Loucy (cell line): ENCODE measurements at regions not wholly inside any gene's neighbourhood (a gene's known extent, or its start where the extent isn't known, plus 50 kb on each side); places are given as distances from the start of the nearest gene placed in this dataset.

Experiments used
- H2AFZ ChIP-seq: fragments of 200-600 bp; sonication (generic); 2 replicates; pipeline ENCODE4 v1.6.0; 2016; ENCODE audit warnings: antibody characterized with exemption, mild to moderate bottlenecking, low read length, moderate library complexity
- H3F3A ChIP-seq: fragments of 200-600 bp; 2 replicates; pipeline ENCODE4 v1.6.0; 2016; ENCODE audit warnings: antibody characterized with exemption, low read depth, mild to moderate bottlenecking
- H3K27me3 ChIP-seq: fragments of 200-600 bp; sonication (generic); 2 replicates; pipeline ENCODE4 v1.6.1; 2014; ENCODE audit warnings: low read length, mild to moderate bottlenecking; ENCODE audit not compliant: insufficient read depth, poor library complexity, severe bottlenecking
- H3K36me3 ChIP-seq: fragments of 200-600 bp; sonication (generic); 2 replicates; pipeline ENCODE4 v1.6.1; 2016; ENCODE audit warnings: low read length; ENCODE audit not compliant: insufficient read depth
- H3K4me1 ChIP-seq: fragments of 200-600 bp; sonication (generic); 2 replicates; pipeline ENCODE4 v1.5.1; 2014; ENCODE audit warnings: low read length, mild to moderate bottlenecking; ENCODE audit not compliant: insufficient read depth, poor library complexity, severe bottlenecking
- H3K4me2 ChIP-seq: fragments of 200-600 bp; sonication (generic); 2 replicates; pipeline ENCODE4 v1.6.0; 2014; ENCODE audit warnings: antibody characterized with exemption, low read length, low read depth, mild to moderate bottlenecking; ENCODE audit not compliant: poor library complexity, severe bottlenecking
- H3K4me3 ChIP-seq: fragments of 200-600 bp; sonication (generic); 2 replicates; pipeline ENCODE4 v1.5.1; 2014; ENCODE audit warnings: low read length, mild to moderate bottlenecking, mixed read lengths; ENCODE audit not compliant: poor library complexity, severe bottlenecking
- H3K79me2 ChIP-seq: fragments of 200-600 bp; sonication (generic); 2 replicates; pipeline ENCODE4 v1.6.1; 2014; ENCODE audit warnings: low read length; ENCODE audit not compliant: insufficient read depth
- H3K9ac ChIP-seq: fragments of 200-600 bp; sonication (generic); 2 replicates; pipeline ENCODE4 v1.6.0; 2014; ENCODE audit warnings: mild to moderate bottlenecking, low read depth, low read length, moderate library complexity; ENCODE audit not compliant: poor library complexity, severe bottlenecking
- H3K9me2 ChIP-seq: fragments of 200-600 bp; sonication (generic); replicated peaks from 2 replicates; pipeline ENCODE4 v1.6.1; 2016; ENCODE audit warnings: low read depth, low read length, mixed read lengths
- H3K9me3 ChIP-seq: fragments of 200-600 bp; sonication (generic); 2 replicates; pipeline ENCODE4 v1.6.1; 2014; ENCODE audit warnings: mild to moderate bottlenecking, antibody characterized with exemption, low read length, low read depth; ENCODE audit not compliant: insufficient read depth
- H4K20me1 ChIP-seq: fragments of 200-600 bp; sonication (generic); 2 replicates; pipeline ENCODE4 v1.6.0; 2014; ENCODE audit warnings: antibody characterized with exemption, low read length, mild to moderate bottlenecking; ENCODE audit not compliant: insufficient read depth, poor library complexity, severe bottlenecking
- CTCF ChIP-seq: fragments of 200-600 bp; sonication (generic); conservative IDR thresholded peaks from 2 replicates; pipeline ENCODE4 v1.5.1; 2014; ENCODE audit warnings: mild to moderate bottlenecking, antibody characterized with exemption, low read length
- EZH2phosphoT487 ChIP-seq: fragments of 200-600 bp; IDR thresholded peaks from 2 replicates; pipeline ENCODE4 v1.6.1; 2018; ENCODE audit warnings: antibody characterized with exemption, mild to moderate bottlenecking, moderate library complexity, borderline replicate concordance

DNA sequence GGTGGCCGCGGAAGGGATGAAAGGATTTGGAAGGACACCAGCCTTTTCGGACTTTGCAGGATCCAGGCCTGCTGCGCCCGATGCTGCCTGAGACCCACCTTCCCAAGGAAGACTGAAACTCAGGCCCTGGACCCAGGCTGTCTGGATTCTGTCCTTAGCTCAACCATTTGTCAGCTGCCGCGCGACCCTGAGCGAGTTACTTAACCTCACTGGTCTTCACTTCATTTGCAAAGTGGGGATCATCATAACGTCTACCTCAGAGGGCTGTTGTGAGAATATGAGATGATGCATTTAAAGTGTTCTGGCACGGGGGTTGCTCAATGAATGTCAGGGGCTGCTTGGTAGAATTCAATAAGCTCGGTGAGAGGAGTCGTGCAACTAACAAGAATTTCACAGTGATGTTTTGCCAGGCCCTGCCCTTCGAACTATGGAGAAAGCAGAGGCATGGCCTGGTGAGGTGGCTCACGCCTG, 104.2 kb upstream of the PRDM1 start:
- H3K4me1 ChIP-seq, result peaks cover 2% of the 10 kb centered on the region
- H3K4me3 ChIP-seq, result no peak overlapping the region
- H3K9me3 ChIP-seq, result no peaks in the 10 kb centered on the region
- no peaks in the 10 kb centered on the region for H3F3A ChIP-seq
- no peaks in the 10 kb centered on the region for H3K36me3 ChIP-seq
- no peak overlapping the region for H3K4me2 ChIP-seq
- TF ChIP-seq CTCF (no peak), EZH2phosphoT487 (no peak)
- H2AFZ ChIP-seq, result no peak overlapping the region
- H3K79me2 ChIP-seq, result no peaks in the 10 kb centered on the region
- peaks cover 6% of the 10 kb centered on the region for H3K27me3 ChIP-seq
- H3K9me2 ChIP-seq, result no peaks in the 10 kb centered on the region
- H3K9ac ChIP-seq, result no peak overlapping the region
- no peaks in the 10 kb centered on the region for H4K20me1 ChIP-seq

- H3K9ac ChIP-seq, result no peak overlapping the region
- H3K9me3 ChIP-seq, result no peaks in the 10 kb centered on the region
- H3F3A ChIP-seq, result no peaks in the 10 kb centered on the region
- peaks cover 6% of the 10 kb centered on the region for H3K27me3 ChIP-seq
- H3K4me2 ChIP-seq, result no peak overlapping the region
- H3K4me3 ChIP-seq, result no peak overlapping the region
- TF ChIP-seq CTCF, result no peak
- H3K4me1 ChIP-seq, result peaks cover 2% of the 10 kb centered on the region
- H3K79me2 ChIP-seq, result no peaks in the 10 kb centered on the region
- H4K20me1 ChIP-seq, result no peaks in the 10 kb centered on the region
- H2AFZ ChIP-seq, result no peak overlapping the region
- no peaks in the 10 kb centered on the region for H3K9me2 ChIP-seq
- H3K36me3 ChIP-seq, result no peaks in the 10 kb centered on the region
These were observed 104.9 kb upstream of the PRDM1 start for GRCh38 chr6:105981002-105981887.

GRCh38 chr6:105978974-105979373, 107.2 kb upstream of the PRDM1 start:
- Histone ChIP-seq H2AFZ (no peak overlapping the region), H3K4me2 (no peak overlapping the region)
- TF ChIP-seq CTCF (no peak), EZH2phosphoT487 (no peak)

More at GRCh38 chr6:105978974-105979373, 107.2 kb upstream of the PRDM1 start:
- Histone ChIP-seq H3K4me3 (no peak overlapping the region), H3K4me1 (peaks cover 2% of the 10 kb centered on the region), H3K79me2 (no peaks in the 10 kb centered on the region), H3K9me2 (no peaks in the 10 kb centered on the region), H3F3A (no peaks in the 10 kb centered on the region), H3K9me3 (no peaks in the 10 kb centered on the region), H4K20me1 (no peaks in the 10 kb centered on the region), H3K27me3 (no peaks in the 10 kb centered on the region), H3K36me3 (no peaks in the 10 kb centered on the region), H3K9ac (no peak overlapping the region)
